Osteoblast (primary cell): ENCODE measurements at regions not wholly inside any gene's neighbourhood (a gene's known extent, or its start where the extent isn't known, plus 50 kb on each side); places are given as distances from the start of the nearest gene placed in this dataset.
"Not testable (repeated sequence)": the region's sequence is repeated elsewhere in the genome, so short reads cannot be mapped to it uniquely, and the experiment has no call there.

Source experiments
- DNase-seq: peaks from one replicate; pipeline ENCODE4 v3.0.0; 2011; ENCODE audit warnings: low spot score, mixed read lengths; ENCODE audit not compliant: insufficient read length; ENCODE audit errors: missing footprints
- H2AFZ ChIP-seq: 2 replicates; pipeline ENCODE4 v1.6.0; 2011; ENCODE audit warnings: mild to moderate bottlenecking, low read length
- H3K27ac ChIP-seq: 2 replicates; pipeline ENCODE4 v1.5.1; 2011; ENCODE audit warnings: mild to moderate bottlenecking, low read depth, low read length, moderate library complexity
- H3K27me3 ChIP-seq: 2 replicates; pipeline ENCODE4 v1.6.0; 2012; ENCODE audit warnings: mild to moderate bottlenecking, control low read depth, inconsistent platforms, low read length, moderate library complexity; ENCODE audit not compliant: insufficient read depth
- H3K36me3 ChIP-seq: 2 replicates; pipeline ENCODE4 v1.5.1; 2011; ENCODE audit warnings: mild to moderate bottlenecking, low read length, control low read depth, moderate library complexity; ENCODE audit not compliant: insufficient read depth
- H3K4me1 ChIP-seq: 2 replicates; pipeline ENCODE4 v1.5.1; 2011; ENCODE audit warnings: mild to moderate bottlenecking, low read length, control low read depth, moderate library complexity; ENCODE audit not compliant: insufficient read depth
- H3K4me2 ChIP-seq: 2 replicates; pipeline ENCODE4 v1.6.0; 2011; ENCODE audit warnings: mild to moderate bottlenecking, low read length; ENCODE audit not compliant: insufficient read depth
- H3K4me3 ChIP-seq: fragments of 200-600 bp; sonication (generic); 3 replicates; pipeline ENCODE4 v1.5.1; 2012; ENCODE audit warnings: mild to moderate bottlenecking, low read length, inconsistent platforms; ENCODE audit not compliant: insufficient read depth
- H3K79me2 ChIP-seq: 2 replicates; pipeline ENCODE4 v1.6.0; 2012; ENCODE audit warnings: mild to moderate bottlenecking, low read length, control low read depth, inconsistent platforms; ENCODE audit not compliant: insufficient read depth
- H3K9me3 ChIP-seq: 2 replicates; pipeline ENCODE4 v1.5.1; 2011; ENCODE audit warnings: low read depth, low read length, control low read depth
- H4K20me1 ChIP-seq: 2 replicates; pipeline ENCODE4 v1.6.0; 2012; ENCODE audit warnings: mild to moderate bottlenecking, low read length, control low read depth; ENCODE audit not compliant: insufficient read depth
- TF ChIP-seq, protein P1 (sequence below): IDR thresholded peaks from 2 replicates; pipeline ENCODE4 v1.5.1; 2011; ENCODE audit warnings: mild to moderate bottlenecking, low read depth, low read length, moderate library complexity; ENCODE audit errors: extremely low read depth

DNA sequence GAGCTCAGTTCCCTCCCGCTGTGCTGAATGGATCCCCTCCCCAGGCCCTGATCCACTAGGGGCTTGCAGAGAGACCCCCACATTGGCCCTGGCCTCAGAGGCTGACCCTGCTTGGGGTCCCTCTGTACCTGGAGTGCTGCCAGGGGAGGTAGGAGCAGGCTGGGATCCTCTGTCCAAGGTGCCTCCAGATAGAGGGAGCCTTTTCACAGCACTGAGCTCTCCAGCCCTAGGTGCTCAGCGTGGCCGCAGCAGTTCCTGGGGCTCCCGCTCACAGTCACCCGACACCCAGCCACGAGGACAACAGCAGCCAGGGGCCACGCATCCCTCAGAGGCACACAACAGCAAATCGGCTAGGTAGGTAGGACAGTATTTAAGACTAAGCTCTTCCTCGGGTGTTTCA lies 62.2 kb upstream of the IRX2 start:
- Histone ChIP-seq H3K4me3 (no peak overlapping the region), H3K27me3 (no peaks in the 10 kb centered on the region), H3K9me3 (no peaks in the 10 kb centered on the region), H2AFZ (no peak overlapping the region), H3K36me3 (no peaks in the 10 kb centered on the region), H3K4me1 (no peaks in the 10 kb centered on the region), H3K79me2 (no peaks in the 10 kb centered on the region), H3K27ac (no peak overlapping the region), H4K20me1 (no peaks in the 10 kb centered on the region), H3K4me2 (no peak overlapping the region)
- DNase-seq, result no peak
- TF ChIP-seq, protein P1, sequence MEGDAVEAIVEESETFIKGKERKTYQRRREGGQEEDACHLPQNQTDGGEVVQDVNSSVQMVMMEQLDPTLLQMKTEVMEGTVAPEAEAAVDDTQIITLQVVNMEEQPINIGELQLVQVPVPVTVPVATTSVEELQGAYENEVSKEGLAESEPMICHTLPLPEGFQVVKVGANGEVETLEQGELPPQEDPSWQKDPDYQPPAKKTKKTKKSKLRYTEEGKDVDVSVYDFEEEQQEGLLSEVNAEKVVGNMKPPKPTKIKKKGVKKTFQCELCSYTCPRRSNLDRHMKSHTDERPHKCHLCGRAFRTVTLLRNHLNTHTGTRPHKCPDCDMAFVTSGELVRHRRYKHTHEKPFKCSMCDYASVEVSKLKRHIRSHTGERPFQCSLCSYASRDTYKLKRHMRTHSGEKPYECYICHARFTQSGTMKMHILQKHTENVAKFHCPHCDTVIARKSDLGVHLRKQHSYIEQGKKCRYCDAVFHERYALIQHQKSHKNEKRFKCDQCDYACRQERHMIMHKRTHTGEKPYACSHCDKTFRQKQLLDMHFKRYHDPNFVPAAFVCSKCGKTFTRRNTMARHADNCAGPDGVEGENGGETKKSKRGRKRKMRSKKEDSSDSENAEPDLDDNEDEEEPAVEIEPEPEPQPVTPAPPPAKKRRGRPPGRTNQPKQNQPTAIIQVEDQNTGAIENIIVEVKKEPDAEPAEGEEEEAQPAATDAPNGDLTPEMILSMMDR, result no peak

DNA sequence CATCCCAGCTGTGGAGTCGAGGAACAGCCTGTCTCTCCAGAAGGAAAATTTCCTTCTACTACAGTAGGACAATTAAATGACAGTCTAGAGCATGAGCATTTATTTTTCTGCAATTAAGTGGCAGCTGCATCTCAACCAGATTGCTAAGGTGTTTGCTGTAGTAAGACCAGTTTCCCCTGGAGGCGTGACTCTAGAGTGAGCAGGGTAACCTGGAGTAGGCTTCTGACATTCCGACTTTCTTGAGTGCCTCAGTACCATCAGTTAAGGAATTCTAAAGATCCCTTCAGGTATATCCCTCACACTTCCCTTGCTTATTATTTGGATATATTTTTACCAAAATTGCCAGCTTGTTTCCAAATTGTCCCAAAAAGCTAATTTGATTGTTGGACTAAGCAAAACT lies 59.2 kb upstream of the IRX2 start:
- Histone ChIP-seq H3K79me2 (no peaks in the 10 kb centered on the region), H3K27me3 (no peaks in the 10 kb centered on the region), H3K4me3 (no peak overlapping the region), H3K9me3 (no peaks in the 10 kb centered on the region), H3K4me2 (no peak overlapping the region), H4K20me1 (no peaks in the 10 kb centered on the region), H2AFZ (no peak overlapping the region), H3K27ac (no peak overlapping the region), H3K4me1 (no peaks in the 10 kb centered on the region), H3K36me3 (no peaks in the 10 kb centered on the region)
- DNase-seq, result no peak
- TF ChIP-seq, protein P1, result no peak

DNA sequence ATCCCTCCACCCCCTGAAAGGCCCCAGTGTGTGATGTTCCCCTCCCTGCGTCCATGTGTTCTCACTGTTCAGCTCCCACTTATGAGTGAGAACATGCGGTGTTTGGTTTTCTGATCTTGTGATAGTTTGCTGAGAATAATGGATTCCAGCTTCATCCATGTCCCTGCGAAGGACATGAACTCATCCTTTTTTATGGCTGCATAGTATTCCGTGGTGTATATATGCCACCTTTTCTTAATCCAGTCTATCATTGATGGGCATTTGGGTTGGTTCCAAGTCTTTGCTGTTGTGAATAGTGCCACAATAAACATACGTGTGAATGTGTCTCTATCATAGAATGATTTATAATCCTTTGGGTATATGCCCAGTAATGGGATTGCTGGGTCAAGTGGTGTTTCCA lies 55.8 kb upstream of the IRX2 start:
- not testable (repeated sequence) for H4K20me1 ChIP-seq, H3K27me3 ChIP-seq, H3K4me1 ChIP-seq, H3K79me2 ChIP-seq, H3K4me2 ChIP-seq, H3K27ac ChIP-seq, H3K9me3 ChIP-seq, H3K36me3 ChIP-seq, H2AFZ ChIP-seq, DNase-seq, H3K4me3 ChIP-seq

DNA sequence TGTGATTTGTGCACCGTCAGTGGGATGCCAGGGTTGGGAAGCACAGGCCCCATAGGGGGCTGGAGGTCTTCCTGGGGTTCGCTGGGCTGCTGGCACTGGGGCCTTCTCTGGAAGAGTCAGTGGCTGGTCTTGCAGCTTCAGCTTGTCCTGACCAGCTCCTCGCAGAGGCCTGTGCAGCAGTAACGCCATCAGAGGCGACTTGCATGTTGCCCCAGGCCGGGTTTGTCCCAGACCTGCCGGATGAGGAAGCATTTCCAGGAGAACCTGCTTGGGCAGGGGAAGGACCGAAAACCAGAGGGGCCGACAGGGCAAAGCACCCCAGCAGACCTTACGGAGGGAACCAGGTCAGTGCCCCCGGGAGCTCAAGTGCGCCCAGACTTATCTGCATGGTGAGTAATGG lies 54.7 kb upstream of the IRX2 start:
- DNase-seq, result no peak

More for the DNA sequence above, 54.7 kb upstream of the IRX2 start:
- no peaks in the 10 kb centered on the region for H3K4me1 ChIP-seq
- no peak overlapping the region for H3K27ac ChIP-seq
- no peaks in the 10 kb centered on the region for H3K27me3 ChIP-seq
- H3K4me2 ChIP-seq, result no peak overlapping the region
- no peaks in the 10 kb centered on the region for H3K36me3 ChIP-seq
- H4K20me1 ChIP-seq, result no peaks in the 10 kb centered on the region
- no peaks in the 10 kb centered on the region for H3K79me2 ChIP-seq
- H3K4me3 ChIP-seq, result no peak overlapping the region
- H2AFZ ChIP-seq, result no peak overlapping the region
- TF ChIP-seq, protein P1, result no peak
- H3K9me3 ChIP-seq, result no peaks in the 10 kb centered on the region
